Testis (tissue), 2 donors: ENCODE measurements at regions not wholly inside any gene's neighbourhood (a gene's known extent, or its start where the extent isn't known, plus 50 kb on each side); places are given as distances from the start of the nearest gene placed in this dataset.

Experiments used
- DNase-seq: peaks from one replicate; pipeline ENCODE4 v3.0.0-alpha.2; 2019
- H3K27ac ChIP-seq, 2 donors: fragments of 200-600 bp; sonication (generic); one replicate each; pipeline ENCODE4 v1.5.1; 2019
- H3K27me3 ChIP-seq: fragments of 200-600 bp; sonication (generic); one replicate; pipeline ENCODE4 v1.5.1; 2019
- H3K36me3 ChIP-seq: fragments of 200-600 bp; sonication (generic); one replicate; pipeline ENCODE4 v1.5.1; 2017; ENCODE audit warnings: low read depth; ENCODE audit errors: missing control alignments
- H3K4me1 ChIP-seq: fragments of 200-600 bp; sonication (generic); one replicate; pipeline ENCODE4 v1.5.1; 2019
- H3K4me3 ChIP-seq, 2 donors: fragments of 200-600 bp; sonication (generic); one replicate each; pipeline ENCODE4 v1.5.1; 2017 to 2019
- H3K9me3 ChIP-seq: fragments of 200-600 bp; sonication (generic); one replicate; pipeline ENCODE4 v1.5.1; 2017
- POLR2A ChIP-seq: fragments of 450-650 bp; IDR thresholded peaks from one replicate; pipeline ENCODE4 v1.6.1; 2017; ENCODE audit warnings: antibody characterized with exemption, mild to moderate bottlenecking, moderate library complexity
- WGBS, 2 donors: methylation state at CpG; one replicate each; pipeline ENCODE4 v1.1.5; 2018; 5-methylcytosine and 5-hydroxymethylcytosine counted together
- intact Hi-C: fragments of 100-400 bp; cut with DNase I; formaldehyde crosslinking; loops from one replicate; pipeline ENCODE4 v1.15.1; 2023; ENCODE audit warnings: low total_unique reads
- TF ChIP-seq, protein P1 (sequence below), 3 experiments: fragments of 450-650 bp in 2 of 3; fragments of 200-600 bp in 1 of 3; sonication (generic) in 1 of 3; IDR thresholded peaks; one replicate each; pipeline ENCODE4 v1.5.1; 2016 to 2019; ENCODE audit warnings: antibody characterized with exemption in 3 of 3, mild to moderate bottlenecking in 2 of 3, moderate library complexity in 1 of 3

DNA sequence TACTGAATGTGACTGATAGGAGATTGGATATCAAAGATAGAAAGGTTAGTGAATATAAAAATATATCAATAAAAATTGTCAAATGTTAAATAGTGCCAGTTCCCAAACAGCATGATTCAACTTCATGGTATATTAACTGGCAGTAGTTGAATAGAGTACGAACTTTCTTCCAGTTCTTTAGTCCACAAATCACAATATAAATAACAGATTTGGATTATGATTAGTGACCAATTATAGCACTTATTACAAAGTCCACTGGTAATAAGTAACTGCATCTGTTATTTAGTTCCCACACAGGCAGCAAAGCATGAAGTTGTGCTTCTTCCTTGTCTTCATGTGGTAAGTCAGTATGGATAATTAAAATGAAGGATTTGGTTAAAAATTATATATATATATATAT is 243.0 kb upstream of the VWC2 start:
- Histone ChIP-seq H3K27me3 (no peaks in the 10 kb centered on the region), H3K36me3 (no peaks in the 10 kb centered on the region), H3K27ac (no peak overlapping the region), H3K4me3 (no peak overlapping the region), H3K4me1 (no peaks in the 10 kb centered on the region), H3K9me3 (no peaks in the 10 kb centered on the region)
- 85 to 94% methylated on average over 1 of the region's 1 CpG for WGBS, 2 donors
- TF ChIP-seq, protein P1, sequence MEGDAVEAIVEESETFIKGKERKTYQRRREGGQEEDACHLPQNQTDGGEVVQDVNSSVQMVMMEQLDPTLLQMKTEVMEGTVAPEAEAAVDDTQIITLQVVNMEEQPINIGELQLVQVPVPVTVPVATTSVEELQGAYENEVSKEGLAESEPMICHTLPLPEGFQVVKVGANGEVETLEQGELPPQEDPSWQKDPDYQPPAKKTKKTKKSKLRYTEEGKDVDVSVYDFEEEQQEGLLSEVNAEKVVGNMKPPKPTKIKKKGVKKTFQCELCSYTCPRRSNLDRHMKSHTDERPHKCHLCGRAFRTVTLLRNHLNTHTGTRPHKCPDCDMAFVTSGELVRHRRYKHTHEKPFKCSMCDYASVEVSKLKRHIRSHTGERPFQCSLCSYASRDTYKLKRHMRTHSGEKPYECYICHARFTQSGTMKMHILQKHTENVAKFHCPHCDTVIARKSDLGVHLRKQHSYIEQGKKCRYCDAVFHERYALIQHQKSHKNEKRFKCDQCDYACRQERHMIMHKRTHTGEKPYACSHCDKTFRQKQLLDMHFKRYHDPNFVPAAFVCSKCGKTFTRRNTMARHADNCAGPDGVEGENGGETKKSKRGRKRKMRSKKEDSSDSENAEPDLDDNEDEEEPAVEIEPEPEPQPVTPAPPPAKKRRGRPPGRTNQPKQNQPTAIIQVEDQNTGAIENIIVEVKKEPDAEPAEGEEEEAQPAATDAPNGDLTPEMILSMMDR (IDR thresholded peaks at IDR 0.05) = no peak
- TF ChIP-seq POLR2A = no peak
- no peak for DNase-seq
- intact Hi-C loops = no loop called here

DNA sequence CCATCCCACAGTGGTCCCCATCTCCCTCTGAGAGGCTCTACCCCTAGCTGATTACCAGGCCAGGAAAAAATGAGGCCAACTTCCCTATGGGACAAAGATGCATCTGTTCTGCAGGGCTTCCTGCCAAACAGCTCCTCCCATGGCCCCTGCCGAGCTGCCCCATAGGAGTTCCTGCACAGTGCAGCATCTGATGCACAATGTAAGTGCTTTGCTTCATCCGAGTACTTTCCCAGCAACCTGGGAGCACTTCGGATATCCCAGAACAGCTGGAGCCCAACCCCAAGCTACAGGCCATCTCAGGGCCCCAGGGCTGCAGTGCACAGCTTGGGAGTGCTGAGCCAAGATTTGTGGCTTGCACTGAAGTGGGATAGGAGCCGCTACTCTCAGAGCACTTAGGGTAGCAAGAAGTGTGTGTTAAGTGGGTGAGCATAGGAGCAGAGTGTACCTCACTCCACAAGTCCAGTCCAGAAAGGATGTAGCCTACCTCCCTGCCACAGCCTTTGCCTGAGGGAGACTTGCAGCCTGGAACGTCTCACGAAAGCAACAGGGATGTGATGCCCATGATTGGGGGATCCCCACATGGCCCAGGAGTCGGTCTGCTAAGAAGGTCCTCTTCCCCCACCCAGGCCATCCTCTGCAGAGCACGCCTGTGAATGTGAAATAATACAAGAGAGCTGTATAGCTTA is 209.6 kb upstream of the VWC2 start:
- Histone ChIP-seq H3K36me3 (no peaks in the 10 kb centered on the region), H3K27ac (no peak overlapping the region), H3K9me3 (no peaks in the 10 kb centered on the region), H3K4me3 (no peak overlapping the region), H3K27me3 (no peaks in the 10 kb centered on the region), H3K4me1 (no peaks in the 10 kb centered on the region)
- 86 to 90% methylated on average over 5 to 8 of the region's 8 CpGs for WGBS, 2 donors
- TF ChIP-seq, protein P1 (IDR thresholded peaks at IDR 0.05) = no peak
- TF ChIP-seq POLR2A = no peak
- intact Hi-C loops = no loop called here
- DNase-seq = no peak

DNA sequence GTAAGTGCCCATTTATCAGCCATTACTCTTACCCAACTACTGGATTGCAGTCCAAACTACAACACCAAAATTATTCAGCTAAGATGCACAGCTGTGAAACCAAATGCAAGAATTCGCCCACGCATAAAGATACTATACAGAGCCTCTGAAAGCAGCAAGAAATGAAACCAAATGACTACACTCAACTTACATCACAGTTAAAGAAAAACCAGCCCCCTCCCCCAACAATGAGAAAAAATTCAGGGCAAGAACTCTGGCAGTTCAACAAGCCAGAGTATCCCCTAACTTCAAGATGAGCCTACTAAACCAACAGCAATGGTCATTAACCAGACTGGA is 209.1 kb upstream of the VWC2 start:
- no peak for DNase-seq
- H3K4me1 ChIP-seq = no peaks in the 10 kb centered on the region
- no peak overlapping the region for H3K27ac ChIP-seq
- 84 to 92% methylated on average over 2 of the region's 2 CpGs for WGBS, 2 donors
- no peaks in the 10 kb centered on the region for H3K27me3 ChIP-seq
- H3K36me3 ChIP-seq = no peaks in the 10 kb centered on the region
- H3K4me3 ChIP-seq = no peak overlapping the region
- intact Hi-C loops = no loop called here
- H3K9me3 ChIP-seq = no peaks in the 10 kb centered on the region
- TF ChIP-seq, protein P1 (IDR thresholded peaks at IDR 0.05) = no peak
- TF ChIP-seq POLR2A = no peak

DNA sequence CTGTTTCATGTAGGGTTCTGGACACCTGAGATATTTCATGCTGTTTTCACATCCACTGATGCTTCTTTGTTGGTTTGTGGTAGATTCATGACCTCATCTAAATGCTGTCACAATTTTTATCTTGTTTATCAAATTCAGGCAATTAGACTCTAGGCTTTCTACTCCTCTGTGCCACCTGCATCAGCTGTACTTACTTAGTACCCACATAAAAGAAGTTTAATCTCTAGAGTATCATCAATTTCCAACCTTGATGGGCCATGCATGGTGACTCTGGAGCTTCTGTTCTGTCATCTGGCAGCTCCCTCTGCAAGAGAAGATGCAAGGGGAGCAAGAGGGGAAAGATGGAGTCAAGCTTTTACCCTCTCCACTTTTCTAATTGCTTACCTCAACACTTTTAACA is 195.9 kb upstream of the VWC2 start:
- intact Hi-C loops = no loop called here
- no peaks in the 10 kb centered on the region for H3K9me3 ChIP-seq
- no peaks in the 10 kb centered on the region for H3K36me3 ChIP-seq
- H3K4me1 ChIP-seq = no peaks in the 10 kb centered on the region
- no peak overlapping the region for H3K4me3 ChIP-seq
- no peak for TF ChIP-seq POLR2A
- TF ChIP-seq, protein P1 (IDR thresholded peaks at IDR 0.05) = no peak
- no peak for DNase-seq
- no peaks in the 10 kb centered on the region for H3K27me3 ChIP-seq
- no peak overlapping the region for H3K27ac ChIP-seq

DNA sequence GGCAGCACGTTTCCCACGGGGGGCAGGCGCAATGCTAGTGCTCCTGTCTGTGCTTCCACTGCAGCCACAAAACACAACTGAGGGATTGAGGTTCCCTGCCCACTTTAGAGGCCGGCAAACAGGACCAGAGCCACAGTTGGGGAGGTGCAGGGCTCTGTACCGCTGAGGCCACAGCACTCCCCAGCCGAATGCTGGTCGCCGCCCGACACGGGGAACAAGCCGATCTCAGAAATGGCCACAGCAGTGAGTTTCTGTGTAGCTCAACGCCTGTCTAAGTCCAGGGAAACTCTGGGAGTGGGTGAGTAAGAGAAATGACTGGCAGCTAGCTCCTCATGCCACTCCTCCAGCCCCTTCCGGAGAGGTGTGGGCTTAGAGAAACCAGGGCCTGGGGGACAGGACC is 194.0 kb upstream of the VWC2 start:
- no peaks in the 10 kb centered on the region for H3K36me3 ChIP-seq
- 72 to 73% methylated on average over 4 to 13 of the region's 13 CpGs for WGBS, 2 donors
- no peaks in the 10 kb centered on the region for H3K9me3 ChIP-seq
- no peak overlapping the region for H3K27ac ChIP-seq
- H3K4me3 ChIP-seq = peak overlapping the region in 1 of 2 donors; percentile 11
- H3K27me3 ChIP-seq = no peaks in the 10 kb centered on the region
- intact Hi-C loops = no loop called here
- DNase-seq = no peak
- H3K4me1 ChIP-seq = no peaks in the 10 kb centered on the region
- no peak for TF ChIP-seq POLR2A
